ENCODE measurements at regions not wholly inside any gene's neighbourhood (a gene's known extent, or its start where the extent isn't known, plus 50 kb on each side); places are given as distances from the start of the nearest gene placed in this dataset.

DNA sequence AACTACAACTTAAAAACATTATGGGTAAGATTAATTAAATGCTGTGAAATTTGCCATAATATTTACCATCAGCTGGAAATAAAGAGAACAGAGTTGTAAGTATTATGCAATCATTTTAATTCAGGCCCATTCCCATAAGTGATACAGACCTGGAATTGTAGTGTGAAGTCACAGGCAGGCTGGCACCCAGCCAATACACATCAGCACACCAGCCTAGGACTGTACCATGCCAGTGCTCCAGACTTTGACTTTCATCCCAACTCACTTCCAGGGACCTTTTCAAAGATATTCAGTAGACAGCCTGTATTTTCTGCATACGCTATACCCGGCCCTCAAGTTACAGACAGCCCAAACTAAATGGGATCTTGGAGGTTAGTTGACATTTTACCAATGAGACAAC lies 143.3 kb downstream of the TES start:
- Histone ChIP-seq H3K4me1 (ENCODE audit: control insufficient read depth in 2 of 3, insufficient read depth in 2 of 3, low read depth in 1 of 3, low read length in 3 of 3) (peaks cover 0 to 4% (median 2%) of the 10 kb centered on the region in 3 donors), H3K9me3 (ENCODE audit: control insufficient read depth in 2 of 3, insufficient read depth in 1 of 3, low read length in 3 of 3) (no peaks in the 10 kb centered on the region), H3K36me3 (ENCODE audit: control insufficient read depth in 2 of 3, insufficient read depth in 3 of 3, low read length in 3 of 3) (no peaks in the 10 kb centered on the region), H3K27me3 (ENCODE audit: control insufficient read depth, insufficient read depth, low read length) (no peaks in the 10 kb centered on the region), H3K4me3 (ENCODE audit: low read length in 3 of 3) (no peak overlapping the region), H3K27ac (ENCODE audit: low read depth in 2 of 2, low read length in 2 of 2) (no peak overlapping the region), H3K9ac (ENCODE audit: low read length in 3 of 3) (no peak overlapping the region)
- FAIRE-seq (no peak), DNase-seq (no peak)
- TF ChIP-seq, protein P1, sequence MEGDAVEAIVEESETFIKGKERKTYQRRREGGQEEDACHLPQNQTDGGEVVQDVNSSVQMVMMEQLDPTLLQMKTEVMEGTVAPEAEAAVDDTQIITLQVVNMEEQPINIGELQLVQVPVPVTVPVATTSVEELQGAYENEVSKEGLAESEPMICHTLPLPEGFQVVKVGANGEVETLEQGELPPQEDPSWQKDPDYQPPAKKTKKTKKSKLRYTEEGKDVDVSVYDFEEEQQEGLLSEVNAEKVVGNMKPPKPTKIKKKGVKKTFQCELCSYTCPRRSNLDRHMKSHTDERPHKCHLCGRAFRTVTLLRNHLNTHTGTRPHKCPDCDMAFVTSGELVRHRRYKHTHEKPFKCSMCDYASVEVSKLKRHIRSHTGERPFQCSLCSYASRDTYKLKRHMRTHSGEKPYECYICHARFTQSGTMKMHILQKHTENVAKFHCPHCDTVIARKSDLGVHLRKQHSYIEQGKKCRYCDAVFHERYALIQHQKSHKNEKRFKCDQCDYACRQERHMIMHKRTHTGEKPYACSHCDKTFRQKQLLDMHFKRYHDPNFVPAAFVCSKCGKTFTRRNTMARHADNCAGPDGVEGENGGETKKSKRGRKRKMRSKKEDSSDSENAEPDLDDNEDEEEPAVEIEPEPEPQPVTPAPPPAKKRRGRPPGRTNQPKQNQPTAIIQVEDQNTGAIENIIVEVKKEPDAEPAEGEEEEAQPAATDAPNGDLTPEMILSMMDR (IDR thresholded peaks at IDR 0.05; ENCODE audit: borderline replicate concordance, extremely low read depth, insufficient read depth), result no peak
- intact Hi-C loops (cut with DNase I), result no loop called here

DNA sequence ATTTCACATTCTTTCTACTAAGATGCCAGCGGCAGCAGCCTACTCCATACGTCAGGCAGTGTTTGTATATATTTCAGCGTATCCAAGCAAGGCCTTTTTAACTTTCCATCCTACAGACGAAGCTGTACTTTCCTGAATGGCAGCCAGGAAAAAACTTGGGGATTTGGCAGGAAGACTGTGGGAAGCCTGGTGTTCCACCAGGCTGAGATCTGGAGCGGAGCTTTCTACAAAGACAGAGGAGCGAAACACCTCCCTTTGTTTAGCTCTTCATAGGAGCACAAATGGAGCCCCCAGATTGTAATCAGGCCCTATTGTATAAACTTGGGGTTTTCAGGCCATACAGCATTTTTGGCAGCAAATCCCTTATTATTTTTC lies 143.8 kb downstream of the TES start:
- Histone ChIP-seq H3K36me3 (ENCODE audit: control insufficient read depth in 2 of 3, insufficient read depth in 3 of 3, low read length in 3 of 3) (no peaks in the 10 kb centered on the region), H3K9me3 (ENCODE audit: control insufficient read depth in 2 of 3, insufficient read depth in 1 of 3, low read length in 3 of 3) (no peaks in the 10 kb centered on the region), H3K4me1 (ENCODE audit: control insufficient read depth in 2 of 3, insufficient read depth in 2 of 3, low read depth in 1 of 3, low read length in 3 of 3) (peaks cover 0 to 4% (median 2%) of the 10 kb centered on the region in 3 donors), H3K27me3 (ENCODE audit: control insufficient read depth, insufficient read depth, low read length) (no peaks in the 10 kb centered on the region), H3K4me3 (ENCODE audit: low read length in 3 of 3) (no peak overlapping the region), H3K9ac (ENCODE audit: low read length in 3 of 3) (no peak overlapping the region), H3K27ac (ENCODE audit: low read depth in 2 of 2, low read length in 2 of 2) (peak overlapping the region; percentile 13 to 60)
- no peak for FAIRE-seq
- DNase-seq, result peak in 2 of 5 donors; percentile 19 to 73
- intact Hi-C loops (cut with DNase I), result no loop called here
- TF ChIP-seq, protein P1 (IDR thresholded peaks at IDR 0.05; ENCODE audit: borderline replicate concordance, extremely low read depth, insufficient read depth), result no peak

DNA sequence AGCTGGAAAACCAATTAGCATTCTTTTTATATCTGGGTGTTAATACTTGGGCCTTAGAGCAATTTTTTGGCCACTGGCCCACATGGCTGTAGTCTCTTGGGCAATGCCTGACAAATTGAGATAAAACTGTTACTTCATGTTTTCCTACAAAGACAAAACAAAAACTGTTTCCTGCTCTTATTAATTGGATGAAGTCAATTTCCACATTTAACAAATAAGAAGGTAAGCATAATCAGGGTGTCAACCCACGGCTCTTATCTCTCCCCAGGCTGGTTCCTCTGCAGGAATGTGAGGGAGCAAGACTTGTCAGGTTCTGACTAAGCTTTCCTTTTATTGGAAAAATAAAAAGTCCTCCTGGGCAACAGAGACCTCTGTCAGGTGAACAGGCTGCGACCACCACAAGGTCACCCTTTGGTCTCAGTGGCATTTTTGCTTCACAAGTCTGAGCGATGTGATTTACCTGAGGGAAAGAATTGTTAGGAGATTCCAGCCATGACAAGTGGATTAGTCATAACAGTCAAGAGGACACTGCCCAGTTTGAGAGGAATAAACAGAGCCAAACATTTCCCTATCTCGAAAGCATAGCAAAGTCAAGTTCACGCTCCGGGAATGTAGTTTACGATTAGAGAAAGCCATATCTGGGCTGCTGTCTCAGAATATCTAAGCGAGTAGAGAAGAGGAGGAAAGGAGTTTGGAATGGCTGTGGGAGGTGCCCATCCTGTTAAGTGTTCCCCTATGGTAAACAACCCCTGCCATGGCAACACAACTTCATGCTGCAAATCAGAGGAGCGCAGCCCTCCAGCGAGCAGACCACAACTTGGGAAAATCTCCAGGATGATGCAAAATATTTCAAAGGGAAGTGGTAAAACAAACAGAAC lies 144.4 kb downstream of the TES start:
- TF ChIP-seq, protein P1 (IDR thresholded peaks at IDR 0.05; ENCODE audit: borderline replicate concordance, extremely low read depth, insufficient read depth), result no peak
- DNase-seq (peak; percentile 72 to 92 (median 81)), FAIRE-seq (no peak)
- H3K4me1 ChIP-seq (ENCODE audit: control insufficient read depth in 2 of 3, insufficient read depth in 2 of 3, low read depth in 1 of 3, low read length in 3 of 3), result peaks cover 0 to 4% (median 2%) of the 10 kb centered on the region in 3 donors
- no peak overlapping the region for H3K9ac ChIP-seq (ENCODE audit: low read length in 3 of 3)
- no peaks in the 10 kb centered on the region for H3K36me3 ChIP-seq (ENCODE audit: control insufficient read depth in 2 of 3, insufficient read depth in 3 of 3, low read length in 3 of 3)
- no peak overlapping the region for H3K4me3 ChIP-seq (ENCODE audit: low read length in 3 of 3)
- intact Hi-C loops (cut with DNase I), result no loop called here
- H3K27me3 ChIP-seq (ENCODE audit: control insufficient read depth, insufficient read depth, low read length), result no peaks in the 10 kb centered on the region
- peak overlapping the region; percentile 13 to 60 for H3K27ac ChIP-seq (ENCODE audit: low read depth in 2 of 2, low read length in 2 of 2)
- H3K9me3 ChIP-seq (ENCODE audit: control insufficient read depth in 2 of 3, insufficient read depth in 1 of 3, low read length in 3 of 3), result no peaks in the 10 kb centered on the region
